ENCODE measurements at regions not wholly inside any gene's neighbourhood (a gene's known extent, or its start where the extent isn't known, plus 50 kb on each side); places are given as distances from the start of the nearest gene placed in this dataset.

DNA sequence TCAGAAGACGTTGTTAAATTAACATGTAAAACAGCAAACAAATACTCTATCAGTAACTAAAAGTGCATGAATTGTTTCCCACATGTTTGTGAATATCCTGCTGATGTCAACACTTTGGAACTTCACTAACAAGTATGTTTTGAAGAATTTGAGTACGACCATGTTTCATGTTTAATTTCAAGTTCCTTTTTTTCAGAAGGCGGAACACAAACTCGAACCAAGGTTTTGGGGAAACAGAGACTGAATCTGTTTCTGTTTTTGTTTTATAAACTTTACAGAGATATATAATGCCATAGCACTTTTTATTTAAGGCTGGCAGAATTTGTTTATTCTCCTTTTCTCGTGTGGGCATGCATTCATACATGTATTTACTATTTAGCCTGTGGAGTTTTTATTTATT is 509.3 kb upstream of the CITED2 start:
- Histone ChIP-seq H4K20me1 (ENCODE audit: insufficient read depth, low read length) (no peaks in the 10 kb centered on the region), H3K27me3 (replicated peaks; ENCODE audit: insufficient read depth, low read length) (no peaks in the 10 kb centered on the region), H3K9ac (ENCODE audit: low read length) (0 out of 2 replicates have a peak overlapping the region, but pooled peaks have one; percentile 4), H3F3A (ENCODE audit: insufficient read depth, low read length) (peaks cover 16% of the 10 kb centered on the region; the same call in 1 of the 2 replicates), H3K4me3 (ENCODE audit: low read length) (no peak overlapping the region), H3K27ac (ENCODE audit: low read length) (peak overlapping the region; percentile 85; the same call in 1 of the 2 replicates), H3K36me3 (replicated peaks; ENCODE audit: insufficient read depth, low read length) (no peaks in the 10 kb centered on the region), H3K4me1 (ENCODE audit: low read length) (peaks cover 9% of the 10 kb centered on the region), H3K79me2 (ENCODE audit: low read length) (no peaks in the 10 kb centered on the region), H3K4me2 (ENCODE audit: low read depth, low read length) (peak overlapping the region; percentile 75; the same call in 1 of the 2 replicates), H3K9me2 (replicated peaks; ENCODE audit: insufficient read depth, low read length) (no peaks in the 10 kb centered on the region), H2AFZ (ENCODE audit: low read length) (peak overlapping the region; percentile 50; the same call in 1 of the 2 replicates), H3K9me3 (replicated peaks; ENCODE audit: insufficient read depth, low read length) (no peaks in the 10 kb centered on the region)
- DNase-seq = no peak
- TF ChIP-seq, protein P1, sequence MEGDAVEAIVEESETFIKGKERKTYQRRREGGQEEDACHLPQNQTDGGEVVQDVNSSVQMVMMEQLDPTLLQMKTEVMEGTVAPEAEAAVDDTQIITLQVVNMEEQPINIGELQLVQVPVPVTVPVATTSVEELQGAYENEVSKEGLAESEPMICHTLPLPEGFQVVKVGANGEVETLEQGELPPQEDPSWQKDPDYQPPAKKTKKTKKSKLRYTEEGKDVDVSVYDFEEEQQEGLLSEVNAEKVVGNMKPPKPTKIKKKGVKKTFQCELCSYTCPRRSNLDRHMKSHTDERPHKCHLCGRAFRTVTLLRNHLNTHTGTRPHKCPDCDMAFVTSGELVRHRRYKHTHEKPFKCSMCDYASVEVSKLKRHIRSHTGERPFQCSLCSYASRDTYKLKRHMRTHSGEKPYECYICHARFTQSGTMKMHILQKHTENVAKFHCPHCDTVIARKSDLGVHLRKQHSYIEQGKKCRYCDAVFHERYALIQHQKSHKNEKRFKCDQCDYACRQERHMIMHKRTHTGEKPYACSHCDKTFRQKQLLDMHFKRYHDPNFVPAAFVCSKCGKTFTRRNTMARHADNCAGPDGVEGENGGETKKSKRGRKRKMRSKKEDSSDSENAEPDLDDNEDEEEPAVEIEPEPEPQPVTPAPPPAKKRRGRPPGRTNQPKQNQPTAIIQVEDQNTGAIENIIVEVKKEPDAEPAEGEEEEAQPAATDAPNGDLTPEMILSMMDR (IDR thresholded peaks at IDR 0.05; ENCODE audit: low read length) = no peak
- no peak for TF ChIP-seq EZH2phosphoT487 (IDR thresholded peaks at IDR 0.05; ENCODE audit: low read length)

DNA sequence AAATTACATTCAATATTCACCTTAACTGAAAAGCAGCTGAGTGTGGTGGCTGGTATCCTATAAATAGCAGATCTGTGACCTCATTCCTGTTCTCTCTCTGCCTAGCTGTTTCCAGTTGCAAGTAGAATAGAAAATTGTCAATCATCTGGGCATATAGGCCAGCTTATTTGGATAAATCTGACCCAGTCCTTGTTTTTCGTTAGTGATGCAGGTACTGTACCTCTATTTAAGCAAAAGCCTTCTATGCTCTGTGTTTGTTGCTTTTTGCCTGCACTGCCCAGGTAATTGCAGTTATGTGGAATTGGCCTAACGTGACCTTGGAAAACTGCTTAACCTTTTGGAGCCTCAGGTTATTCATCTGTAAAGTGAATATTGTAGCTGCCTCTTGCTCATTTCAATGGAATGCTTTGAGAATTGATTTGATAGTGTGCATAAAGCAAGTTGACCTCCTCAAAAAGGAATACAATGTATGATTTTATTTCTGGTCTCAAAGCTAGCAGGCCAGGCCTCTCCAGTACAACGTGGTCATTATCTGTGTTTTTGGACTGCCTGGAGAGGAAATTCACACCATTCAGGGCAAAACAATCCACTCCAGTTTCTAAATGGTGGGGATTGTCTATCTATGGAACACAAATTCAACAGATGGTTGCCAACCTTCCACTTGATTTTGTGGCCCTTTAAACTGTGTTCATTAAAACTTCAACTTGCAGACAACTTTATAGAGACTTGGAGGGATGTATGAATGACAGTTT is 508.7 kb upstream of the CITED2 start:
- Histone ChIP-seq H3K4me1 (ENCODE audit: low read length) (peaks cover 9% of the 10 kb centered on the region), H3K27me3 (replicated peaks; ENCODE audit: insufficient read depth, low read length) (no peaks in the 10 kb centered on the region), H2AFZ (ENCODE audit: low read length) (peak overlapping the region; percentile 50), H3K9me3 (replicated peaks; ENCODE audit: insufficient read depth, low read length) (no peaks in the 10 kb centered on the region), H3K36me3 (replicated peaks; ENCODE audit: insufficient read depth, low read length) (no peaks in the 10 kb centered on the region), H3K4me3 (ENCODE audit: low read length) (no peak overlapping the region; the same call in 1 of the 2 replicates), H3F3A (ENCODE audit: insufficient read depth, low read length) (peaks cover 16% of the 10 kb centered on the region; the same call in 1 of the 2 replicates), H3K9me2 (replicated peaks; ENCODE audit: insufficient read depth, low read length) (no peaks in the 10 kb centered on the region), H3K27ac (ENCODE audit: low read length) (peak overlapping the region; percentile 85), H4K20me1 (ENCODE audit: insufficient read depth, low read length) (no peaks in the 10 kb centered on the region), H3K79me2 (ENCODE audit: low read length) (no peaks in the 10 kb centered on the region), H3K4me2 (ENCODE audit: low read depth, low read length) (peak overlapping the region; percentile 75; the same call in 1 of the 2 replicates), H3K9ac (ENCODE audit: low read length) (peak overlapping the region; percentile 63; the same call in 1 of the 2 replicates)
- TF ChIP-seq EZH2phosphoT487 (IDR thresholded peaks at IDR 0.05; ENCODE audit: low read length) = no peak
- TF ChIP-seq EZH2 (optimal IDR thresholded peaks at IDR 0.05; ENCODE audit: low read depth, low read length) = no peak
- TF ChIP-seq, protein P1 (IDR thresholded peaks at IDR 0.05; ENCODE audit: low read length) = no peak
- peak; percentile 46 for DNase-seq

DNA sequence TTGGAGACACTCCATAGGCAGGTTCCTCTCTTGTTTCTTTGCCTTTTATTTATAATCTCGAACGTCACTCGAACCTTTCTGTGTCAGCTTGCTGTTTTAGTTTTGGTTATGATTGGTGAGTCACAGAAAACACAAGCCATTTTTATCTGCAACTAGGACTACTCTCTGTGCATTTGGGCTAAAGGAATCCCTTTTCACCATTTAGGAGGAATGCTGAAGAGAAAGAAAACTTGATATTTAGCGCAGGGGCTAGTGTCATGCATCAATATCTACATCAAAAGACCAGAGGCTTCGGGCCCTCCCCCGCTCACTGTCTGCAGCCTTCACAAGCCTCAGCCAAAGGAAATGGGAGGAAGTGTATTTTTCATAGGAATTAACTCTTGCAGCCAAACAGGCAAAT is 507.8 kb upstream of the CITED2 start:
- H3K79me2 ChIP-seq (ENCODE audit: low read length) = no peaks in the 10 kb centered on the region
- no peaks in the 10 kb centered on the region for H3K27me3 ChIP-seq (replicated peaks; ENCODE audit: insufficient read depth, low read length)
- peak overlapping the region; percentile 62 for H2AFZ ChIP-seq (ENCODE audit: low read length)
- no peaks in the 10 kb centered on the region for H3K9me2 ChIP-seq (replicated peaks; ENCODE audit: insufficient read depth, low read length)
- H3K4me3 ChIP-seq (ENCODE audit: low read length) = peak overlapping the region; percentile 50
- peak overlapping the region; percentile 75 for H3K4me2 ChIP-seq (ENCODE audit: low read depth, low read length)
- H3F3A ChIP-seq (ENCODE audit: insufficient read depth, low read length) = peaks cover 16% of the 10 kb centered on the region; the same call in 1 of the 2 replicates
- H3K9ac ChIP-seq (ENCODE audit: low read length) = peak overlapping the region; percentile 63
- H3K27ac ChIP-seq (ENCODE audit: low read length) = peak overlapping the region; percentile 85
- no peaks in the 10 kb centered on the region for H3K36me3 ChIP-seq (replicated peaks; ENCODE audit: insufficient read depth, low read length)
- peaks cover 9% of the 10 kb centered on the region for H3K4me1 ChIP-seq (ENCODE audit: low read length)
- TF ChIP-seq, protein P1 (IDR thresholded peaks at IDR 0.05; ENCODE audit: low read length) = no peak
- no peak for TF ChIP-seq EZH2 (optimal IDR thresholded peaks at IDR 0.05; ENCODE audit: low read depth, low read length)
- TF ChIP-seq EZH2phosphoT487 (IDR thresholded peaks at IDR 0.05; ENCODE audit: low read length) = no peak
- no peaks in the 10 kb centered on the region for H4K20me1 ChIP-seq (ENCODE audit: insufficient read depth, low read length)
- no peaks in the 10 kb centered on the region for H3K9me3 ChIP-seq (replicated peaks; ENCODE audit: insufficient read depth, low read length)
- peak; percentile 49 for DNase-seq
